Effector memory CD8-positive, alpha-beta T cell (primary cell): ENCODE measurements at regions not wholly inside any gene's neighbourhood (a gene's known extent, or its start where the extent isn't known, plus 50 kb on each side); places are given as distances from the start of the nearest gene placed in this dataset.

Experiments
- ATAC-seq: fragments of 150-1000 bp; cut with Tn5 transposase; replicated peaks from 2 replicates; pipeline ENCODE4 v1.10.0; 2021; ENCODE audit warnings: mild to moderate bottlenecking, moderate library complexity
- DNase-seq, 3 experiments: peaks; one replicate each; pipeline ENCODE4 v3.0.0; 2021
- H3K27ac Mint-ChIP-seq, 2 donors: one replicate each; pipeline ENCODE4 v1.8.0; 2022; ENCODE audit warnings: mild to moderate bottlenecking in 2 of 2, mixed read lengths in 2 of 2, moderate library complexity in 2 of 2
- H3K27me3 Mint-ChIP-seq, 2 donors: one replicate each; pipeline ENCODE4 v1.8.0; 2022; ENCODE audit warnings: mixed read lengths in 2 of 2
- H3K36me3 Mint-ChIP-seq: one replicate; pipeline ENCODE4 v1.8.0; 2022; ENCODE audit warnings: mild to moderate bottlenecking, moderate library complexity, mixed read lengths; ENCODE audit not compliant: insufficient read depth
- H3K4me1 Mint-ChIP-seq, 2 donors: one replicate each; pipeline ENCODE4 v1.8.0; 2022; ENCODE audit warnings: low read depth in 2 of 2, mixed read lengths in 2 of 2
- H3K4me3 Mint-ChIP-seq, 2 donors: one replicate each; pipeline ENCODE4 v1.8.0; 2022; ENCODE audit warnings: mild to moderate bottlenecking in 2 of 2, mixed read lengths in 2 of 2, moderate library complexity in 2 of 2
- H3K9me3 Mint-ChIP-seq, 2 donors: one replicate each; pipeline ENCODE4 v1.8.0; 2022; ENCODE audit warnings: mixed read lengths in 2 of 2

DNA sequence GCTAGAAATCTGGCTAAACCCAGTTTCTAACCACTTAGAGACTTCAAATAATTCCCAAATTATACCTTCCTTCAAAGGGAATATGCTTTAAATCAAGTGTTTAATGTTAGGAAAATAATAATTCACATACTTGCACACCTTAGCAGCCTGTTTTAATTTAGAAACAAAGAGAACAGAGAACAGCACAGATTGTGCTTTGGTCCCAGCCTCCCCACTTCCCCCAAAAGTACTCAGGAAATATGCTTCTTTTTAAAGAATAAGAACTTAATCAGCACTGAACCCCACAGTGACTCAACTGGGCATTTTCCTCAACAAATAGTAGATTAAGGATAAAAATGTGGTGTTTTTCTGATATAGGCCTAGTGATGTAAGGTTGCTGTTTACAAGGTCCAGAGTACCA, 295.8 kb downstream of the GBA3 start:
- Mint-ChIP-seq H3K4me3 (no peak overlapping the region), H3K36me3 (no peaks in the 10 kb centered on the region), H3K27me3 (no peaks in the 10 kb centered on the region), H3K9me3 (peaks cover 0 to 4% of the 10 kb centered on the region in 2 donors), H3K4me1 (no peaks in the 10 kb centered on the region), H3K27ac (no peak overlapping the region)
- no peak for ATAC-seq
- no peak for DNase-seq

DNA sequence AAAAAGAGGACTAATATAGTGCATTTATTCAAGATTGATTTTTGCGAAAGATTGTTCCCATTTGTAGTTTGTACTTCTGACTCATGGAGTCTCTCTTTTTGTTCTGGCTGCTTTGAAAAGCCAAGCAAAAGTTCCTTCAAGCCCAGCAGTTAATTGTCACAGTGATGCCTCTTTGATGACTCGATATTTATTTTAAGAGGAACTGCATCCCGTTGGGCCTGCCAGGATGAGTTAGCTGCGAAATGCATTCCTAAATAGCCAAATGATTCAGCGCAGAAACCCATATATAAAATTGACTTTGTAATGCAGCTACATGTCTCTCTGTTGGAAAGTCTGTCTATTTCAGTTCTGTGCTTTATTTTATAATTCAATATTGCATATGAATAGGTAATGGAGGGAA, 295.1 kb downstream of the GBA3 start:
- H3K36me3 Mint-ChIP-seq: no peaks in the 10 kb centered on the region
- ATAC-seq: no peak
- H3K27me3 Mint-ChIP-seq: no peaks in the 10 kb centered on the region

DNA sequence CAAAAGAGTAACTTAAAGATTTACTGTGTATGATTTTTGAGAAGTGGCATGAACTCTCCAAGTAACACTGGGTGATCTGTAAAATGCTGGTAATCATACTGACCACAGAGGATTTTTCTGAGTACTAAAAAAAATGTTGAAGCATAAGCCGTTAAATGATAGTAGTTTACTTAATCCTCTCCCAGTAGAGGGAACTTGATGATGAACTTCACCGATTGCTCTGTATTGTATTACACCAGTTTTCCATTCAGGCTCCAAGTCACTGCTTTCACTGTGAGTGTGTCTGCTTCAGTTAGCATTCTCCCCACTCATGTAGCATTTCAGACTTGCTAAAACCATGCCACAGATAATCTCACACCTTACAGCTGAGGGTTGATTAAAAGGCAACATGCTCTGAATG, 294.1 kb downstream of the GBA3 start:
- ATAC-seq (no peak), DNase-seq (no peak)
- peaks cover 0 to 6% of the 10 kb centered on the region in 2 donors for H3K9me3 Mint-ChIP-seq
- H3K27ac Mint-ChIP-seq: no peak overlapping the region
- no peaks in the 10 kb centered on the region for H3K27me3 Mint-ChIP-seq
- no peak overlapping the region for H3K4me3 Mint-ChIP-seq
- H3K4me1 Mint-ChIP-seq: no peaks in the 10 kb centered on the region
- H3K36me3 Mint-ChIP-seq: no peaks in the 10 kb centered on the region

More for the DNA sequence above, 295.1 kb downstream of the GBA3 start:
- Mint-ChIP-seq H3K4me1 (no peaks in the 10 kb centered on the region), H3K27ac (no peak overlapping the region), H3K4me3 (no peak overlapping the region), H3K9me3 (peaks cover 0 to 4% of the 10 kb centered on the region in 2 donors)
- no peak for DNase-seq

DNA sequence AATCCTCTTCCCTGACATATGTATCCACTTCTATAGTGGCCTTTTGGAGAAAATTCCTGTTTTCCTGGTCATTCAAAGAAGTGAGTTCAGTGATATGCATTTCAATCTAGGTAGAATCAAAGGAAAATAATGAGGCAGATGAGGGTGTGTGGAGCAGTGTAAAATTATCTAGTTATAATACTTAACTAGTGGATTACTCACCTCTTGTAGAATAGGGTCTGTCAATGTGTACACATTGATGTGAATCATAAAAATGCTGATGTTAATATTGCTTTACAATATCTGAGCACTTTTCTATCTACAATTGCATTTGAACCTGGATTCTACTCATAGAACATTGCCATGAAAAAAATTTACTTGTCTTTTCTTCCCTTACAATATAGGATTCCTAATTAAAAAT, 293.5 kb downstream of the GBA3 start:
- DNase-seq: no peak
- no peak for ATAC-seq
- Mint-ChIP-seq H3K27ac (no peak overlapping the region), H3K4me3 (no peak overlapping the region), H3K36me3 (no peaks in the 10 kb centered on the region), H3K27me3 (no peaks in the 10 kb centered on the region), H3K9me3 (peaks cover 0 to 6% of the 10 kb centered on the region in 2 donors), H3K4me1 (no peaks in the 10 kb centered on the region)

DNA sequence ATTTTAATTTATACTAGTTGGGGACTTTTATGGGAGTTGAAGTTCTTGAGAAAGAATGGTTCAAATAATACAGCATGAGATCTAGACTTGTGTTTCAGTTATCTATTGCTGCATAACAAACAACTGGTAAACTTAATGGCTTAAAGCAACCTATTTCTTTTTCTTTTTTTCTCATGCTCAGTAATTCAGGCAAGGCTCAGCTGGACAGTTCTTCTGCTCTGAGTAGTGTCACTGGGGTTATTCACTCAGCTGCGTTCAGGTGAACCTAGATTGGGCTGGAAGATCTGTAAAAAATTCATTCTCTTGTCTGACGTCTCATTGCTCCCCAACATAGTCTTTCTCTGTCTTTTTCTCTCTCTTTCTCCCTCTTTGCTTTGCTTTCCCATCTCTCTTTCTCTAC, 291.7 kb downstream of the GBA3 start:
- Mint-ChIP-seq H3K36me3 (no peaks in the 10 kb centered on the region), H3K9me3 (peaks cover 0 to 2% of the 10 kb centered on the region in 2 donors), H3K4me1 (no peaks in the 10 kb centered on the region), H3K4me3 (no peak overlapping the region), H3K27ac (no peak overlapping the region), H3K27me3 (no peaks in the 10 kb centered on the region)
- ATAC-seq (no peak), DNase-seq (no peak)

DNA sequence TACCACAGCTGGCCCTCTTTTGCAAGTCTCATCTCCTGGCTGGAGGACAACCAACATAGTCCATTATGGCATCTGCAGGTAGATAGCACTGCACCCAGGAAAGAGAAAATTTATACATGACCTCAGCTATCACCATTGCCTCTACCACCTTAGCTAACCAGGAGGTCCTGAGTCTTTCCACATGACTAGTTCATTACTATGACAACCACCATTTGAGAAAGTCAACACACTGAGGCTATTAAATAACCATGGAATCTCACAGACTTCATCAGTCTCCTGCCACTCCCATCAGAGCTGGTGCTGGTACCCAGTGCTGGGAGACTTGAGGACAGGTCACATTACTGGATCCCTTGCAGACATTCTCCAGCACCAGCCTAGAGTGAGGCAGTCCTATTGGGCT, 285.9 kb downstream of the GBA3 start:
- Mint-ChIP-seq H3K4me1 (no peaks in the 10 kb centered on the region), H3K9me3 (peaks cover 2 to 7% of the 10 kb centered on the region in 2 donors), H3K27ac (no peak overlapping the region), H3K27me3 (no peaks in the 10 kb centered on the region), H3K4me3 (no peak overlapping the region), H3K36me3 (peaks cover 4% of the 10 kb centered on the region)
- DNase-seq (no peak), ATAC-seq (no peak)

DNA sequence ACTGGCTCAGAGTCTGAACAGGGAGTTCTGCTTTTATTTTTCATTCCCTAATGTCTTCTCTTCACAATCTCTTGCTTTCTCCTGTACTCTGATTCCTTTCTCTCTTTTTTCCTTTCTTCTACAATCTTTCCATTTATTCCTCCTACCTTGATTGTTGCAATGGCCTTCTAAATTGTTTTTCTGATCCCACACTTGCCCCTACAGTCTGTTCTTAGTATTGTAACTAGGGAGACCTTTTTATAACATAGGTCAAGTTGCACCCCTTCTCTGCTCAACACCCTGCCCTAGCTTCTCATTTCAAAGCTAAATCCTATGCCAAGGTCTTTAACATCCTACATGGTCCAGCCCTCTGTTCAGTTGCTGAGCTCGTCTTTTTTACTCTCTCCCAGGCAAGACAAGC, 277.9 kb downstream of the GBA3 start:
- H3K4me1 Mint-ChIP-seq: no peaks in the 10 kb centered on the region
- H3K27ac Mint-ChIP-seq: no peak overlapping the region
- H3K27me3 Mint-ChIP-seq: no peaks in the 10 kb centered on the region
- H3K9me3 Mint-ChIP-seq: peaks cover 6 to 26% of the 10 kb centered on the region in 2 donors
- ATAC-seq (no peak), DNase-seq (no peak)
- no peaks in the 10 kb centered on the region for H3K36me3 Mint-ChIP-seq
- no peak overlapping the region for H3K4me3 Mint-ChIP-seq

DNA sequence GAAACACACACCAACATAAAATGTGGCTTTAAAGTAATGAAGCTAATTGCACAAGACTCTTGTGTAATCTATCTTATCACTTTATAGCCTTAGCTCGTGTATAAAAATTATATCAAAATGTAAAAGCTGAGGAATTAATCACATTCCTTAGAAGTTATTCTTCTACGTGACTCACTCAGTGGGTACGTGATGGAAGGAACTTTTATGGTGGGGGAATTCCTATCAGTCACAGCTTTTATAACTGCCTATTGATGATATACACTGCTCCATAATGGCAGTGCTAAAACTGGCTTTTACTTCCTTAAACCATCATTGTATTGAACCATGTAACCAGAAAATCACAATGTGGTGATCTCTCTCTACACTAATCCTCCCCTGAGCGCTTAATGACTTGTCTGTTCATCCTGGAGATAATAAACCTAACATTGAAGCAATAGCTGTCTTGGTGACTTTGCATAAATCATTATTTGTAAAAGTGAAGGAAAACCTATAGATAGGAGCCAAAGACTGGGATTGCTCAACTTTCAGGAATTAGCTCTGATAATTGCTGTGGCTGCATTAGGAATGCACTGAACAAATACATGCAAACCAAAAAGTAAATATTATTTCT, 276.7 kb downstream of the GBA3 start:
- DNase-seq (no peak), ATAC-seq (no peak)
- Mint-ChIP-seq H3K4me1 (no peaks in the 10 kb centered on the region), H3K27ac (no peak overlapping the region), H3K27me3 (no peaks in the 10 kb centered on the region), H3K9me3 (peaks cover 6 to 27% of the 10 kb centered on the region in 2 donors), H3K4me3 (no peak overlapping the region), H3K36me3 (no peaks in the 10 kb centered on the region)

DNA sequence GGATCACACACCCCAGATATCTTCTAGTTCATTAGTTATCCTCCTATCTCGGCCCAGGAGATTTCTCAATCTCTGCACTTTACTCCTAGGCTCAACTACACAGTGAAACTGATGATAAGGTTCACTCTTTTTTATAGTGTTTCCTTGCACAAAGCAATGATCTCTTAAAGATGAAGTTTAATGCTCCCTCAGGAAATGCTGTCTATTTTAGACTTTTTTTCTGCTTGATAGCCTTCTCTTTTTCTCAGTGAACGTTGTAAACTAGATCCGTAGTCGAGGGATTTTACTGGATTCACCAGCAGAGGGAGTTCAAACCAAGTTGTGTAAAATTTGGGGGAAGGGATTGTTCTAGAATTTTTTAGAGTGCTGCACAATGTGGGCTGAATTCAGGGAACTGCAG, 269.6 kb downstream of the GBA3 start:
- Mint-ChIP-seq H3K4me3 (no peak overlapping the region), H3K36me3 (no peaks in the 10 kb centered on the region), H3K4me1 (no peaks in the 10 kb centered on the region), H3K9me3 (peaks cover 11 to 28% of the 10 kb centered on the region in 2 donors), H3K27ac (no peak overlapping the region), H3K27me3 (no peaks in the 10 kb centered on the region)
- ATAC-seq: no peak
- no peak for DNase-seq

DNA sequence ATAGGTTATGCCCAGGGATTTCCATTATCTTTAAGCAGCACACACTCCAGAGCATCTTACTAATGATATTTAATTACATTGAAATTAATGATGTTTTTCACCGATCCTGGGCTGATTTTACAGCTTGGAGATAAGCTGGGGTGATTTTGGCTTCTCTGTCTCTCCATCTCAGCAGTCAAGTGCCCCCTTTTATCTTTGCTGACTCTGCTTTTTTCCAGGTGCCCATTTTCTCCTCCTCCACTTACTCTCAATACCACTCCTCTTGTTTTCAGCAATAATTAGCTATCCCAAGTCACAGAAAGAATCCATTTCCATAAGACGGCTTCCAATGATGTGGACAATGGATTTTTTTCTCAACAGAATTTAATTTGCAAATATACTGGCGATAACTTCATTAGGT, 266.7 kb downstream of the GBA3 start:
- Mint-ChIP-seq H3K4me1 (no peaks in the 10 kb centered on the region), H3K9me3 (peaks cover 14 to 28% of the 10 kb centered on the region in 2 donors), H3K27me3 (no peaks in the 10 kb centered on the region), H3K4me3 (no peak overlapping the region), H3K27ac (no peak overlapping the region), H3K36me3 (no peaks in the 10 kb centered on the region)
- DNase-seq (no peak), ATAC-seq (no peak)

DNA sequence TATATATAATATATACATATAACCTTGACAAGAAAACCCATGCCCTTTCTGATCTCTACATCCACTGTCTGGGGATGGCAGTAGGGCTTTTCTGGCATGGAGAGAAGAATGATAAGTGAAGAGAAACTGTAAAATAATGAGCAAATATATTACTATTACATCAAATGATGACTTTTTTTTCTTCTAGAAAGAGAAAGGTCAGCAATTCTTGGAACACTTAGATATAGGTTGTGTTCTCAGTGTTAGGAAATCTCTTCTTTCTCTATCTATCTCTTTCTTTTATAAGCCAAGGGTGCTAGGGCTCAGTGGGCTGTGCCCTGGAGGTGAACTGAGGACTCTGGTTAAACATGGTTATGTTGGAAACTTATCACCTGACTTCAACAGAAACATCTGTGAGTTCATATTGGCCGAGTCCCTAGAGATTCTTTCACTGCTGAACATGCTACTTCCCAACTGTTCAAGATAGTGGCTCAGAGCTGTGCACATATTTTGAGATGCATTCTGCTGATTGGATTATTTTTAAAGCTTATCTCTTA, 265.1 kb downstream of the GBA3 start:
- DNase-seq (no peak), ATAC-seq (no peak)
- Mint-ChIP-seq H3K4me1 (no peaks in the 10 kb centered on the region), H3K36me3 (no peaks in the 10 kb centered on the region), H3K9me3 (peaks cover 13 to 14% of the 10 kb centered on the region in 2 donors), H3K27me3 (no peaks in the 10 kb centered on the region), H3K27ac (no peak overlapping the region), H3K4me3 (no peak overlapping the region)

DNA sequence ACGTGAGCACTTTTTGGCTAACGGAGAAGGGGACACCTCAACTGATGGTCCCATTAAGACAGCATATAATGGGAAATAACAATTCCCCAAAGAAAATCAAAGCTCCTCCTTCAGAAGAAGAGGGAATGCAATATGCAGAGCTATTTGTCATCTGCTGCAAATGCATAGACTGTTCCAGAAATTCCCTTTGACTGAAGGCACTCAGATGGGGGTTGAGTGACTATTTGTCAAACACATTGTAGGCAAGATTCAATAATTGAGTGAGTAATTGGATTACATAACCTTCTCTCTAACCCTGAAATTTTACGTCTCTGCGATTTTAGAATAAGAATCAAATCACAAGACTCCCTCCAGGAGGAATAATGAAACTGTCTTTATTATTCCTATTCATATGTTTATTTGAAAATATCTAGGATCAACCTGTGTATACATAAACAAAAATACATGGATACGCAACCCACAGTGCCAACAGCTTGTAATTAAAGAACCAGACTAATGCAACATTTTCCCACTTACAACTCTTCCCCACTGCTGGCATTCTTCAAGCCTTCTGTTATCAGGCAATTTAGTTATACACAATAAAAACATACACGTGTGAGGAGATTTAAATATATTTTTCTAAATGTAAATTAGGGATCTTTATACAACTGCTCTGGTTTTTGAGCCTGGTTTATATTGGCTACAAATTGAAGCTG, 256.6 kb downstream of the GBA3 start:
- Mint-ChIP-seq H3K36me3 (no peaks in the 10 kb centered on the region), H3K27me3 (no peaks in the 10 kb centered on the region)
- no peak for ATAC-seq

DNA sequence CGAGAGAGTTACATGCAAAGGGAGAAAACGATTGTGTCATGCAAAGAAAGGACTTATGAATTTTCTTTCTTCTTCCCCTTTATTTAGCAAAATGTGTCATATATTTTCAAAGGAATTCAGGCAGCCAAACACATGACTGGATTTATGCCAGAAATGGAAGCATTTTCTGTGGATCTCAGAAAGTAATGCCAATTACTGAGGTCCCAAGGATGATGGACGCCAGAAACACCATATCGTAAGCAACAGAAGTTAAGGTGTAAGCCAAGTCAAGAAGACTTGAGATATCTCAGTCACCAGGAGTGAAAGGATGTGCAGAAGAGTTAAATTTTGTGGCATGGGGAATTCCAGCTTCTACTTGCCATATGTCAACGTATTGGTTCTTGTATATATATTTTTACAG, 255.1 kb downstream of the GBA3 start:
- H3K9me3 Mint-ChIP-seq: peaks cover 6 to 8% of the 10 kb centered on the region in 2 donors
- no peaks in the 10 kb centered on the region for H3K27me3 Mint-ChIP-seq

More for the DNA sequence above, 256.6 kb downstream of the GBA3 start:
- H3K27ac Mint-ChIP-seq: no peak overlapping the region
- no peak for DNase-seq
- H3K4me3 Mint-ChIP-seq: no peak overlapping the region
- H3K9me3 Mint-ChIP-seq: peaks cover 0 to 8% of the 10 kb centered on the region in 2 donors
- H3K4me1 Mint-ChIP-seq: no peaks in the 10 kb centered on the region

DNA sequence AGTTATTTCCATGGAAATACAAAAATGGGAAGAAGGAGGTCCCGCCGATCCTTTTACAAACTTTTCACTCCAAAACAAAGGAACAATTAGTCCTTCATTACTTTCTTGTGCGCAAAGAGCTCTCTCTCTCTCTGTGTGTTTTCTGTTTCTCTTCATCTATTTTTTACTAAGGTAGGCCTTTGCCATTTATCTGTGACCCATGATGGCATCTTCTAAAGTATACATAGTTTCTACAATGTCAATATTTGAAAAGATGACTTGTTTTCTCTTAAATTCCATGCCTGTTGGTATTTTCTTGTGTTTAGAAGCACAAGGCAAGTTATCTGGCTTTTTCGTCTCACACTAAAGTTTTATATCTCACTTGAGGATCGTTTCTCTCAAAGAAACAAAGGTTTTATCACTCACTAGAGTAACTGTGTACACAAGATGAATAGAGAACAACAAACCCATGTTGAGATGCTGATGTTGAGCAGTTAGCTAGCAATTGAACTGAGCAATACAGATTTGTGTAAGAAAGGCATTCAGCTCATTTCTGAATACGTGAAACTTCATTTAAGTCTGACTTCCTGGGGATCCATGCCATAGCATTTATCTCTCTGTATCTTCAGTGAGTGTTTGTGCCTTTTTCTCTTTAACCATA, 250.3 kb downstream of the GBA3 start:
- no peak overlapping the region for H3K4me3 Mint-ChIP-seq
- H3K4me1 Mint-ChIP-seq: no peaks in the 10 kb centered on the region
- DNase-seq (no peak), ATAC-seq (no peak)
- no peak overlapping the region for H3K27ac Mint-ChIP-seq
- no peaks in the 10 kb centered on the region for H3K27me3 Mint-ChIP-seq
- peaks cover 6 to 15% of the 10 kb centered on the region in 2 donors for H3K9me3 Mint-ChIP-seq
- no peaks in the 10 kb centered on the region for H3K36me3 Mint-ChIP-seq

More for the DNA sequence above, 255.1 kb downstream of the GBA3 start:
- H3K4me1 Mint-ChIP-seq: no peaks in the 10 kb centered on the region
- H3K27ac Mint-ChIP-seq: no peak overlapping the region
- DNase-seq: no peak
- no peak overlapping the region for H3K4me3 Mint-ChIP-seq
- ATAC-seq: no peak
- no peaks in the 10 kb centered on the region for H3K36me3 Mint-ChIP-seq
